HCT116 (cell line): ENCODE measurements at regions not wholly inside any gene's neighbourhood (a gene's known extent, or its start where the extent isn't known, plus 50 kb on each side); places are given as distances from the start of the nearest gene placed in this dataset.

Experiments
- ATAC-seq: fragments of 200-7000 bp; cut with Tn5 transposase; 2 replicates; pipeline ENCODE4 v1.9.1; 2020; ENCODE audit warnings: mild to moderate bottlenecking, moderate library complexity
- BruUV-seq: library from RNA; stranded (reverse); fragments of 400-500 nt; replicated peaks from 2 replicates; lab custom pipeline; 2021; lab: Mats Ljungman, UMichigan
- CTCF ChIA-PET: fragments of 300-600 bp; sonication (Branson Sonifier 250); formaldehyde crosslinking; loops from one replicate; lab custom pipeline; 2021; ENCODE audit warnings: antibody characterized with exemption; lab: Charles Lee
- POLR2A ChIA-PET: fragments of 300-600, 350-600 bp; sonication (Branson Sonifier 250); formaldehyde crosslinking; loops from one replicate; lab custom pipeline; 2021; ENCODE audit warnings: antibody characterized with exemption; lab: Charles Lee
- RAD21 ChIA-PET, 2 experiments: fragments of 300-600 bp; sonication (Branson Sonifier 250); formaldehyde crosslinking; loops; one replicate each; lab custom pipeline; 2023; ENCODE audit warnings: low total read pairs in 2 of 2; ENCODE audit not compliant: uncharacterized antibody in 2 of 2, unreplicated experiment in 2 of 2, low non-redundant PET in 1 of 2; lab: Charles Lee
- DNase-seq: peaks from one replicate; pipeline ENCODE4 v3.0.0-alpha.2; 2010; ENCODE audit warnings: low read depth, low spot score
- H2AFZ ChIP-seq: fragments of 200-600 bp; shearing (Covaris generic), sonication (generic); 2 replicates; pipeline ENCODE4 v1.6.1; 2017; ENCODE audit warnings: low read depth, mixed run types, mixed read lengths, antibody characterized with exemption, low read length; ENCODE audit not compliant: poor library complexity, severe bottlenecking
- H3K27ac ChIP-seq: 2 replicates; pipeline ENCODE4 v1.5.1; 2012; ENCODE audit warnings: low read depth, low read length
- H3K27me3 ChIP-seq: fragments of 200-600 bp; sonication (generic); 2 replicates; pipeline ENCODE4 v1.6.1; 2016; ENCODE audit warnings: mixed run types, low read length, mixed read lengths; ENCODE audit not compliant: insufficient read depth
- H3K36me3 ChIP-seq, 2 experiments: fragments of 200-500 bp in 1 of 2; fragments of 200-600 bp in 1 of 2; sonication (Bioruptor generic) in 1 of 2; sonication (generic) in 1 of 2; 2 replicates each; pipeline versions ENCODE4 v1.5.1 to v1.6.1; 2014 to 2016; ENCODE audit warnings: low read length in 2 of 2, inconsistent platforms in 1 of 2, mixed read lengths in 1 of 2, mixed run types in 1 of 2; ENCODE audit not compliant: insufficient read depth in 2 of 2, control insufficient read depth in 1 of 2
- H3K4me1 ChIP-seq, 2 experiments: fragments of 200-600 bp in 1 of 2; sonication (generic) in 1 of 2; 2 replicates each; pipeline versions ENCODE4 v1.5.1 to v1.6.1; 2012 to 2017; ENCODE audit warnings: low read length in 2 of 2, inconsistent platforms in 1 of 2, mild to moderate bottlenecking in 1 of 2, mixed read lengths in 1 of 2, mixed run types in 1 of 2, moderate library complexity in 1 of 2; ENCODE audit not compliant: insufficient read depth in 2 of 2, control insufficient read depth in 1 of 2
- H3K4me2 ChIP-seq: fragments of 200-600 bp; sonication (generic); 2 replicates; pipeline ENCODE4 v1.6.1; 2017; ENCODE audit warnings: mixed run types, low read length, mixed read lengths
- H3K4me3 ChIP-seq, 2 experiments: fragments of 200-600 bp in 1 of 2; sonication (generic) in 1 of 2; replicated peaks in 1 of 2; 2 replicates each; pipeline ENCODE4 v1.5.1; 2011 to 2016; ENCODE audit warnings: low read length in 2 of 2, control low read depth in 1 of 2, low read depth in 1 of 2, mild to moderate bottlenecking in 1 of 2, mixed read lengths in 1 of 2, mixed run types in 1 of 2
- H3K79me2 ChIP-seq: fragments of 200-600 bp; sonication (generic); 2 replicates; pipeline ENCODE4 v1.6.1; 2017; ENCODE audit warnings: mild to moderate bottlenecking, mixed run types, low read length, moderate library complexity, mixed read lengths; ENCODE audit not compliant: insufficient read depth
- H3K9ac ChIP-seq: fragments of 200-600 bp; sonication (generic); 2 replicates; pipeline ENCODE4 v1.6.1; 2016; ENCODE audit warnings: low read length, mixed read lengths
- H3K9me2 ChIP-seq: fragments of 200-600 bp; sonication (generic), shearing (Covaris generic); 2 replicates; pipeline ENCODE4 v1.6.1; 2017; ENCODE audit warnings: mixed run types, mild to moderate bottlenecking, moderate library complexity; ENCODE audit not compliant: insufficient read depth
- H3K9me3 ChIP-seq, 2 experiments: fragments of 200-500 bp in 1 of 2; fragments of 200-600 bp in 1 of 2; sonication (Bioruptor generic) in 1 of 2; sonication (generic) in 1 of 2; 2 replicates each; pipeline ENCODE4 v1.6.1; 2014 to 2017; ENCODE audit warnings: low read length in 2 of 2, mixed read lengths in 2 of 2, inconsistent platforms in 1 of 2, low read depth in 1 of 2, mild to moderate bottlenecking in 1 of 2, mixed run types in 1 of 2, moderate library complexity in 1 of 2; ENCODE audit not compliant: control insufficient read depth in 1 of 2, insufficient read depth in 1 of 2
- H4K20me1 ChIP-seq: fragments of 200-600 bp; sonication (generic), shearing (Covaris generic); 2 replicates; pipeline ENCODE4 v1.6.1; 2017; ENCODE audit warnings: mixed run types, mild to moderate bottlenecking, moderate library complexity; ENCODE audit not compliant: insufficient read depth
- EGR1 ChIP-seq: IDR thresholded peaks from 2 replicates; pipeline ENCODE4 v1.6.1; 2012; ENCODE audit warnings: low read depth
- EZH2phosphoT487 ChIP-seq: fragments of 200-600 bp; IDR thresholded peaks from 2 replicates; pipeline ENCODE4 v1.6.1; 2018; ENCODE audit warnings: antibody characterized with exemption, borderline replicate concordance
- JUND ChIP-seq: IDR thresholded peaks from 2 replicates; pipeline ENCODE4 v1.6.1; 2012
- POLR2A ChIP-seq: IDR thresholded peaks from 2 replicates; pipeline ENCODE4 v1.7.0; 2011; ENCODE audit warnings: borderline replicate concordance; ENCODE audit not compliant: insufficient read depth, insufficient read length; ENCODE audit errors: extremely low read depth
- POLR2AphosphoS5 ChIP-seq: IDR thresholded peaks from 2 replicates; pipeline ENCODE4 v1.6.1; 2011; ENCODE audit warnings: mild to moderate bottlenecking, low read depth, low read length, moderate library complexity
- RAD21 ChIP-seq: IDR thresholded peaks from 2 replicates; pipeline ENCODE4 v1.6.1; 2012; ENCODE audit warnings: low read depth, mild to moderate bottlenecking
- SP1 ChIP-seq: IDR thresholded peaks from 2 replicates; pipeline ENCODE4 v1.6.1; 2012; ENCODE audit warnings: low read depth
- YY1 ChIP-seq: IDR thresholded peaks from 2 replicates; pipeline ENCODE4 v1.6.1; 2011; ENCODE audit warnings: low read length, low read depth, moderate library complexity, mild to moderate bottlenecking; ENCODE audit not compliant: insufficient replicate concordance; ENCODE audit errors: extremely low read depth
- ZFX ChIP-seq: fragments of 450-650 bp; IDR thresholded peaks from 2 replicates; pipeline ENCODE4 v1.6.1; 2017
- intact Hi-C: fragments of 100-400 bp; cut with micrococcal nuclease; formaldehyde crosslinking; loops from 2 replicates; pipeline ENCODE4 v1.10.0; 2022
- TF ChIP-seq, protein P1 (sequence below): IDR thresholded peaks from 2 replicates; pipeline ENCODE4 v1.6.1; 2012; ENCODE audit warnings: low read depth
- TF ChIP-seq, protein P2 (sequence below): IDR thresholded peaks from 2 replicates; pipeline ENCODE4 v1.6.1; 2012

DNA sequence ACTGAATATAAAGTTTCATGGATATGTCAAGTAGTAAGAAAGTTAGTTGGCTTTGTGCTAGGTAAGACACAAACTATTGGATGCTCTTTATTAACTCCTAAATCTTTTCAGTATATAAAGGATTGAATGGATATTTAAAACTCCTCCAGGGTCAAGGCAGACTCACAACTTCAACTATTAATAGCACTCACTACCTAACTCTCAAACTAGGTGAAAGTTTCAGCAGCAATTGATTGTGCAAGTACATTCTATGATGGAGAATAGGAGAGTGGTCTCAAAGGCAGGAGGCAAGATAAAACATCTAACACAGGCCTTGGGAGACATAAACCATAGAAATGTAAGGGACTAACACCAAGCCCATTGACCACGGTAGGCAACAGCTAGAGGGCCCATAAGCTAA is 328.9 kb upstream of the CHAC2 start (continued):
- TF ChIP-seq, protein P1, sequence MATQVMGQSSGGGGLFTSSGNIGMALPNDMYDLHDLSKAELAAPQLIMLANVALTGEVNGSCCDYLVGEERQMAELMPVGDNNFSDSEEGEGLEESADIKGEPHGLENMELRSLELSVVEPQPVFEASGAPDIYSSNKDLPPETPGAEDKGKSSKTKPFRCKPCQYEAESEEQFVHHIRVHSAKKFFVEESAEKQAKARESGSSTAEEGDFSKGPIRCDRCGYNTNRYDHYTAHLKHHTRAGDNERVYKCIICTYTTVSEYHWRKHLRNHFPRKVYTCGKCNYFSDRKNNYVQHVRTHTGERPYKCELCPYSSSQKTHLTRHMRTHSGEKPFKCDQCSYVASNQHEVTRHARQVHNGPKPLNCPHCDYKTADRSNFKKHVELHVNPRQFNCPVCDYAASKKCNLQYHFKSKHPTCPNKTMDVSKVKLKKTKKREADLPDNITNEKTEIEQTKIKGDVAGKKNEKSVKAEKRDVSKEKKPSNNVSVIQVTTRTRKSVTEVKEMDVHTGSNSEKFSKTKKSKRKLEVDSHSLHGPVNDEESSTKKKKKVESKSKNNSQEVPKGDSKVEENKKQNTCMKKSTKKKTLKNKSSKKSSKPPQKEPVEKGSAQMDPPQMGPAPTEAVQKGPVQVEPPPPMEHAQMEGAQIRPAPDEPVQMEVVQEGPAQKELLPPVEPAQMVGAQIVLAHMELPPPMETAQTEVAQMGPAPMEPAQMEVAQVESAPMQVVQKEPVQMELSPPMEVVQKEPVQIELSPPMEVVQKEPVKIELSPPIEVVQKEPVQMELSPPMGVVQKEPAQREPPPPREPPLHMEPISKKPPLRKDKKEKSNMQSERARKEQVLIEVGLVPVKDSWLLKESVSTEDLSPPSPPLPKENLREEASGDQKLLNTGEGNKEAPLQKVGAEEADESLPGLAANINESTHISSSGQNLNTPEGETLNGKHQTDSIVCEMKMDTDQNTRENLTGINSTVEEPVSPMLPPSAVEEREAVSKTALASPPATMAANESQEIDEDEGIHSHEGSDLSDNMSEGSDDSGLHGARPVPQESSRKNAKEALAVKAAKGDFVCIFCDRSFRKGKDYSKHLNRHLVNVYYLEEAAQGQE: no peak
- TF ChIP-seq, protein P2, sequence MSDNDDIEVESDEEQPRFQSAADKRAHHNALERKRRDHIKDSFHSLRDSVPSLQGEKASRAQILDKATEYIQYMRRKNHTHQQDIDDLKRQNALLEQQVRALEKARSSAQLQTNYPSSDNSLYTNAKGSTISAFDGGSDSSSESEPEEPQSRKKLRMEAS: no peak
- TF ChIP-seq ZFX (no peak), RAD21 (no peak), JUND (no peak), POLR2AphosphoS5 (no peak), SP1 (no peak), EGR1 (no peak), POLR2A (no peak), YY1 (no peak)

DNA sequence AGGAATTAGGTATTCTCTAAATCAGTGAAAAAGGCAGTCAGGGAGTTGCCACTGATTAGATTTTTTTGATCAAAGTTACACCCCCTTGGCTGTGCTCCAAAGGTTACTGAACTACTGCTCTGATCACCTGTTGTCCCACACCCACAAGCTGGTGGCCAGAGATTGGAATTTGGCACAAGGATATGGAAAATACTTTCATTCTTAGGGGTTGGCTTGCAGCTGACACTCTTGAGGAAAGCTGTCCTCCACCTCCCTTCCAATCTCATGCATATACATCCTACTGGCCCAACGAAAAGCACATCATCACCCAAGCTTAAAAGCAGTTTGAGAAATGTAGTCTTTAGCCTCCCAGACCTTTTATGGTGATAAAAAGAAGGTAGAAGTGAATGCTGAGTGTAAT is 329.5 kb upstream of the CHAC2 start:
- Histone ChIP-seq H3K9me3 (no peaks in the 10 kb centered on the region), H3K4me3 (no peak overlapping the region), H2AFZ (no peak overlapping the region), H3K36me3 (no peaks in the 10 kb centered on the region), H4K20me1 (no peaks in the 10 kb centered on the region), H3K9ac (no peak overlapping the region), H3K4me2 (peak overlapping the region; percentile 65), H3K9me2 (no peaks in the 10 kb centered on the region), H3K27ac (no peak overlapping the region), H3K27me3 (no peaks in the 10 kb centered on the region)
- ATAC-seq (no peak), DNase-seq (no peak)
- BruUV-seq: no TSS peak
- RAD21 ChIA-PET: no interaction called here
- CTCF ChIA-PET: interaction anchor here (1.4 kb wide), 1 partner anchor 15 kb away, joined by 5 read pairs; no protein-coding TSS in a partner anchor
- intact Hi-C loops: no loop called here
- POLR2A ChIA-PET: no interaction called here
- 0 out of 2 replicates have a peak, but pooled peaks have one; percentile 19 for TF ChIP-seq SP1
- TF ChIP-seq ZFX: no peak
- no peak for TF ChIP-seq EZH2phosphoT487
- TF ChIP-seq, all 23 proteins: peak for 1
- Histone ChIP-seq H3K79me2 (no peaks in the 10 kb centered on the region), H3K4me1 (peaks cover 10 to 21% of the 10 kb centered on the region in 2 experiments)
